NCI-H1417 (cell line): ENCODE measurements at regions not wholly inside any gene's neighbourhood (a gene's known extent, or its start where the extent isn't known, plus 50 kb on each side); places are given as distances from the start of the nearest gene placed in this dataset.
"Not testable (repeated sequence)": the region's sequence is repeated elsewhere in the genome, so short reads cannot be mapped to it uniquely, and the experiment has no call there.

Source experiments
- DNase-seq, 3 experiments: peaks; one replicate each; lab custom pipeline; 2025; lab: John Stamatoyannopoulos, UW

GRCh38 chr3:153370680-153371079 is 208.7 kb downstream of the RAP2B start:
- no peak for DNase-seq

- DNase-seq: no peak
These were observed 210.3 kb downstream of the RAP2B start for GRCh38 chr3:153372326-153372725.

GRCh38 chr3:153373606-153374005 is 211.6 kb downstream of the RAP2B start:
- no peak for DNase-seq

- not testable (repeated sequence) for DNase-seq
These were observed 216.3 kb downstream of the RAP2B start for GRCh38 chr3:153378366-153378765.

- no peak for DNase-seq
These were observed 217.5 kb downstream of the RAP2B start for GRCh38 chr3:153379516-153379915.

GRCh38 chr3:153385343-153385742 is 223.3 kb downstream of the RAP2B start:
- DNase-seq: no peak

- DNase-seq: no peak
These were observed 230.3 kb downstream of the RAP2B start for GRCh38 chr3:153392363-153392762.

GRCh38 chr3:153394017-153394416 is 232.0 kb downstream of the RAP2B start:
- DNase-seq: no peak

GRCh38 chr3:153396581-153396980 is 234.6 kb downstream of the RAP2B start:
- no peak for DNase-seq

GRCh38 chr3:153397794-153398193 is 235.8 kb downstream of the RAP2B start:
- no peak for DNase-seq

GRCh38 chr3:153399636-153400035 is 237.6 kb downstream of the RAP2B start:
- DNase-seq: no peak

- no peak for DNase-seq
These were observed 238.6 kb downstream of the RAP2B start for GRCh38 chr3:153400641-153401040.

- peak in 1 of 3 experiments; percentile 11 for DNase-seq
These were observed 242.1 kb downstream of the RAP2B start for GRCh38 chr3:153404157-153404556.

GRCh38 chr3:153405320-153405719 is 243.3 kb downstream of the RAP2B start:
- not testable (repeated sequence) for DNase-seq

- no peak for DNase-seq
These were observed 248.5 kb downstream of the RAP2B start for GRCh38 chr3:153410517-153410916.

GRCh38 chr3:153414982-153415381 is 253.0 kb downstream of the RAP2B start:
- DNase-seq: no peak

- no peak for DNase-seq
These were observed 260.3 kb downstream of the RAP2B start for GRCh38 chr3:153422314-153422713.

GRCh38 chr3:153423820-153424219 is 261.8 kb downstream of the RAP2B start:
- not testable (repeated sequence) for DNase-seq

- DNase-seq: no peak
These were observed 264.3 kb downstream of the RAP2B start for GRCh38 chr3:153426344-153426743.

GRCh38 chr3:153426803-153427202 is 264.8 kb downstream of the RAP2B start:
- no peak for DNase-seq

- no peak for DNase-seq
These were observed 267.8 kb downstream of the RAP2B start for GRCh38 chr3:153429821-153430220.

- DNase-seq: no peak
These were observed 269.1 kb downstream of the RAP2B start for GRCh38 chr3:153431076-153431475.

- no peak for DNase-seq
These were observed 275.6 kb downstream of the RAP2B start for GRCh38 chr3:153437666-153438065.

- no peak for DNase-seq
These were observed 276.2 kb downstream of the RAP2B start for GRCh38 chr3:153438271-153438670.

GRCh38 chr3:153439780-153440179 is 277.8 kb downstream of the RAP2B start:
- DNase-seq: no peak
